ENCODE measurements at regions not wholly inside any gene's neighbourhood (a gene's known extent, or its start where the extent isn't known, plus 50 kb on each side); places are given as distances from the start of the nearest gene placed in this dataset.

DNA sequence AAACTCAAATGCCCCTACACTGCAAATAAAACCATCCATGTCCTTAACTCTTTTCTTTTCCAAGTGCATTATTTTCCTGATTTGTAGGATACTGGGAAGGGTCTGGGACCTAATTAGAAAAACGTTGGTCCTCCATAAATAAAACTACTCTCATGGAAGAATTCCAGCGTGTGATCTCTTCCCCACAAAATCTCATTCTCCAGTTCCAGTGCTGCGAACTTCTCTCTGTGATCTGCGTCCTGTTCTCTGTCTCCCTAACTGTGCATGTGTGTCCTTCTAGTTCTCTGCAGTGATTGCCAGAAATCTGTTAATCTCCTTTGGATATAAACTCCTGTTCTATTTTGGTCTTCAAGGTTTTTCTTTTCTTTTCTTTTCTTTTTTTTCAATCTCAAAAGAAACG is 148.1 kb downstream of the BBOX1 start:
- DNase-seq = peak; percentile 50

DNA sequence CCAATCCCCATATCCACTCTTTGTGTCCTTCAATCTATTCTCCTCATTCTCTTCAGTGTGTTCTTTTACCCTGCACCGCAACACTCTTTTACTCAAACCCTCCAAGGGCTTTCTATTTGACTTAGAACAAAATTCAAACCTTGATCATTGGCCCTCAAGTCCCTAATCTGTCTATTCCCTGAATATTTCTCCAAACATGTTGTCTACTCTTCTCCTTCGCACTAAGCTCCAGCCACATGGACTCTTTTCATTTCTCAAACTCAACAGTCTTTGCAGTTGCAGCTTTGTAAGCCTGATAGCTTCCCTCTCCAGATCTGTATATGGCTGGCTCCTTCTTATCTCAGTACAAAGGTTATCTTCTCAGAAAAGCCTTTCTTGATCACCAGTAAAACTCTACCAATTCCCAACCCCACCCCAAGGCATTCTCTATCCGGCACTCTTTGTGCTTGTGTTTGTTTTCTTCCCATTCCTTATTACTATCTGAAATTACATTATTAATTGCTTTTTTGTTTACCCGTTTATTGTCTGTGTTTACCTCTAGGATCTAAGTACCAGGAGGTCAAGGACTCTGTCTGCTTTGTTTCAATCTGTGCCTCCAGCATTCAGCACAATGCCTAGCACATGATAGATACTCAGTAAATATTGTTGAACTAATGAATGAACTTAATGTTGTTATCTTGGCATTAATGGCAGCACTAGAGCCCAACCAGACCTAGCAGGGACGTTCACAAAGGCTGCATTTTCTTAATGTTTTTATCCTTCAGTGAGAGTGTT is 147.4 kb downstream of the BBOX1 start:
- DNase-seq = no peak

DNA sequence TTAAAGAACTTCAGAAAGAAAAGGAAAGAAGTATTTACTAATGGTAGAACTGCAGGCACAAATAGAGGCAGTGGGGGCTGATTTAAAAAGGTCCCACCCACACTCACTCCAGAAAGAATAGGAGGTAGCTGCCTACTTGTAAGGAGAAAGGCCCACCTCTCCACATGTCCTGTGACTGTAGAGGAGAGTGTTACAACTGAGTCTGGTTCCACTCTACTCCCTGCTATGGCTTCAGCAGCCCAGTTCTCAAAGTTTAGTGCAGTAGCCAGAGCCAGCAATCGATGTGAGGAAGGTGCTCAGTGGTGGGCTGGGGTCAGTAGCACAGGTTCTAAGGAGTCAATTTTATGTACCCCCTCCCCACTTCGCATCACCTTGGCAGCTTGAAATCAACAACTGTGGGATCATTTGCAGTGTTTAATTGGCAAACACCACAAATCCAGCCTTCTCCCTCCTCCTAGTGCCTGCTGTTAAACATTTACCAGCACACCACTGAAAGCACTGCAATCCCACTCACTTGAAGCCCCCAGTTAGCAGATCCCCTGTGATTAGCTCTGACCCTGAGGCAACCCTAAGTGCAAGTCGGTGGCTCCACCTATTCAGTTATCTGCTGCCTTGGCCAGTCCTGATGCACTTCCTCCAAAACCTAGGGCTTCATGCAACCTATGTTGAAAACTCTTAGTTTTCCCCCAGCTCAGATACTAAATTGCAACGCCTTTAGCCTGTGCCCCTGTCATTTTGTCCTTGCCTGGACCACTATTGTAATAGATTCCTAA is 146.6 kb downstream of the BBOX1 start:
- no peak for DNase-seq

DNA sequence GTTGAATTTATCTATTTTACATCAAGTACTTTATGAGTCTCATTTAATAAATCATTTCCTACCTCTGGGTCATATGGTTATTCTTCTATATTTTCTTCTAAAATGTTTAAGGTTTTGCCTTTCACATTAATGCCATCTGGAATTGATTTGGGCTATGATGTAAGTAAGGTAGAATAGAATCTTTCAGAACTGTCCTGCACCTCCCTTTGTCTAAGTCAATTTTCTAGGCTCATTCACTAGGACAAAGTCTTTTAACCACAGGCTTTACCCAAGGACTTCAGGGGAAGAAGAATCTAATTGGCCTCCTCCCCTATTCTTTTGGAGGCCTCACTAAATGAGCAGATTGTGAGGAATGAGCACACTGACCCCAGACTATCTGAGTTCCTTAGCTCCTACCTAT is 146.0 kb downstream of the BBOX1 start:
- no peak for DNase-seq

DNA sequence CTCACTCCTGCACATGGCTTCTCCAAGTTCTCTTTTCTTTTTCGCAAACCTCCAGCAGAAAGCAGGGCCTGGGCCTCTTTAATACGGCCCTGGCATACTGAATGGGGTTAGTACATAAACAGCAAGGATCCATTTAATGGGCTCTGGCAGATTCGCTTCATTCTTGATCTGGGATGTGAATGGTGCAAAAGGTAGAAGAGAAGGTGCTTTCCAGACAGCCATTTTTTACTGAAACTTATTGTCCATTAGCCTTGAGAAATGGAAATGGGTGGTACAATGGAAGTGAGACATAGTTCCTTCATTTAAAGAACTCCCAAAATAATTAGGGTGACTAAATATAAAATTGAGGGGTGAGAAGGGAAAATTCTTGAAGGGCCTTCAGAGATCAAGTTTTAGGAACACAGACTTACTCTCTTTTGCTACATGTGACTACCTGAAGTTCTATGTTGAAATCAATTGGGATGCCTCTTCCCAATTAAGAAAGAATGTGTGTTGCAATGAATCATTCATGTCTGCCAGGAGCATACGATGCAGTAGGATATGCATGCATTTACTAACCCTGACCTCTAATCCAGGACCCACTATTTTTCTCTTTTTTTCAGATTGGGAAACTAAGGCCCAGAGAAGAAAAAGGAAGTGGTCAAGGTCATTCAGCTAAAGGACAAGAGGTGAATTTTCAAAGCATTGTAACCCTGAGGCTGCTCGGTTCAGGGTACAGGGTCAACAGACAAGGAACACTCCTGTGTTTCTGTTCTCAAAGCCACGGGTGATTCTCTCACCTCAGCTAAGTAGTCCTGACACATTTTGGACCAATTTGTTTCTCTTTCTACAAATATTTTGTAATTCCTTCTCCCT is 144.1 kb downstream of the BBOX1 start:
- no peak for DNase-seq

DNA sequence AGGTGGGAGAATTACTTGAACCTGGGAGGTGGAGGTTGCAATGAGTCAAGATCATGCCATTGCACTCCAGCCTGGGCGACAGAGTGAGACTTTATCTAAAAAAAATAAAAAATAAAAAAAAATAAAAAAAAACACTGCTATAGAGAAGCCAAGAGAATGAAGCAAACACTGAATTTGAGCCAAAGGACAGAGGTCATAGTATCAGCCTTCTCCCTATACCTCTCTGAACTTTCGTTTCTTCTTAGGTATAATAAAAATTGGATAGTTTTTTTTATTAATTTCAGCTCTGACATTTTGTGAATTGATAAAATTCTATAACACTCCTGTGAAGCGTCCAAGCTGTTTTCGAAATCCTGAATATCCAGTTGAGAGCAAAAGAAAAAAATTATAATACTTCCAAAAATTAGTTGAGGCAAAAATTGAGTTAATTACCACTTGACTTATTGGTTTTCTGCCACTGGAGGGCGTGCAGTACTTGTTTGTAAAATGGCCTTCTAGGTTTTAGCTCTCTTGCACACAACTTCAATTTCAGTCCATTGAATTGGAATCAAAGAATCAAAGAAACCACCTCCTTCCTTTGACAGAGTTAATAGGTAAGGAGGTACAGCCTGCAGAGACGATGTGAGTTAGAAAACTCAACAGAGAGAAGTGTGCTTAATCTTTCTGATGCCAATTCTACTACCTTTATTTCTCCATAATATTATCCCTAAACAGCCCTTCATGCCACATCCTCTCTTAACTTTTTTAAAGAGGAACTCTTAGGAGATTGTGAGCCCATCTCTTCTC is 143.2 kb downstream of the BBOX1 start:
- DNase-seq = peak; percentile 67

DNA sequence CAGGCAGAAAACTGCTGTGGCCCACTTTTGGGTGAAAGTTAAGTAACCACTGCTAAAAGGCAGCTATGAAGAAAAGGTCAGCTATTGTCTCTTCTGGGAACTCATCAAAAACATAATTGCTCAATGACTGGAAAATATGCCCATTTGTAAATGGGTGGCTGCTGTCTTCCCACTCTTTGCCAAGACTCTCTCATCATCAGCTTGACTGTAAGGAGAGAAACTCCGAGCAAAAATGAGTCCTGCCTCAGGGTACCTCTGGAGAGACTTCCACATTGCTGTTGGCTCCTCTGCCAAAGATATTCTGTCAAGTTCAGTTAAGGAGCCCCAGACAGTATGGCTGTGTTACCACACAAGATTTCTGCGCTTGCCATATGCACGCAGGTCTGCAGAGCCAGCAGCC is 138.7 kb downstream of the BBOX1 start:
- DNase-seq = no peak

DNA sequence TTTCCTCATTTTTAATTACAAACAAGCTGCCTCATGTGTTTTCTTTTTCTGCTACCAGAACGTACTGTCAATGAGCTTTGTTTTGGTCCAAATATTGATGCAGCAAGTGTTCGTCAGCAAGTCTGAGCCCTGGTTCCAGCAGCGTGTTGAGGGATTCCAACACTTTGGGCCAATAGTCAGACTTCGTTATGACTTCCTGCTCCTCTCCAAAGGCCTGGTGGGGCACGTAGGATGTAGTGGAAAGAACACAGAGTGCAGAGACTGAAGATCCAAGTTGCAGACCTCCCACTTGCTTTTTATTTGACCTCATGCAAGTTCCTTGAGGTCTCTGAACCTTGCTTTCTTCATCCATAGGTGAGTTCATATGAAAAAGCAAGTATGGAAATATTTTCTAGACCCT is 138.2 kb downstream of the BBOX1 start:
- no peak for DNase-seq

Data from skin of body (tissue), 1 donor.